ENCODE measurements at regions not wholly inside any gene's neighbourhood (a gene's known extent, or its start where the extent isn't known, plus 50 kb on each side); places are given as distances from the start of the nearest gene placed in this dataset.

GRCh38 chr14:84535976-84536375, 994.0 kb upstream of the FLRT2 start:
- no peak for TF ChIP-seq CTCF (IDR thresholded peaks at IDR 0.05; ENCODE audit: insufficient read depth, missing control alignments)
- DNase-seq (ENCODE audit: insufficient read length, low spot score) (no peak), FAIRE-seq (no peak)

DNA sequence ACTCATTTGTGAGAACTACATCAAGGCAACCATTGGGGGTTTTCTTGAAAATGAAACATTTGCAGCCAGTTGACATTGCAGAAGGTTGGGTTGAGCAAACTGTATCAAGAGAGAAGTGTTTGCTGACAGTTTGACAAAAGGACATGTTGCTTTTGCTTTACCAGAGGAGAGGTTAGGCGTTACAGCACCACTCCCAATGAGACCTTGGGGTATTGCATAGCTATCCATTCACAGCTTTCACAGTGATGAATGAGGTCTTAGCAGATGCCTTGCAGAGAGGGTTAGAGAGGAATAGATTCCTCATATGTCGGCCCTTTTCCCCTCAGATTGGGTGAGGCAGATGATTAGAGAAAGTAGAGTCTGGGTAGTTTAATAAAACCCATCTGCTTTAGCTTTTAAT, 988.9 kb upstream of the FLRT2 start:
- no peak for TF ChIP-seq CTCF (IDR thresholded peaks at IDR 0.05; ENCODE audit: insufficient read depth, missing control alignments)
- no peak for DNase-seq (ENCODE audit: insufficient read length, low spot score)
- FAIRE-seq = no peak

GRCh38 chr14:84543859-84544258, 986.1 kb upstream of the FLRT2 start:
- FAIRE-seq (no peak), DNase-seq (ENCODE audit: insufficient read length, low spot score) (no peak)
- TF ChIP-seq CTCF (IDR thresholded peaks at IDR 0.05; ENCODE audit: insufficient read depth, missing control alignments) = no peak

- TF ChIP-seq CTCF (IDR thresholded peaks at IDR 0.05; ENCODE audit: insufficient read depth, missing control alignments) = no peak
- FAIRE-seq (no peak), DNase-seq (ENCODE audit: insufficient read length, low spot score) (no peak)
These were observed 985.3 kb upstream of the FLRT2 start for GRCh38 chr14:84544486-84545131.

- no peak for TF ChIP-seq CTCF (IDR thresholded peaks at IDR 0.05; ENCODE audit: insufficient read depth, missing control alignments)
- FAIRE-seq (no peak), DNase-seq (ENCODE audit: insufficient read length, low spot score) (no peak)
These were observed 983.7 kb upstream of the FLRT2 start for GRCh38 chr14:84546236-84546635.

DNA sequence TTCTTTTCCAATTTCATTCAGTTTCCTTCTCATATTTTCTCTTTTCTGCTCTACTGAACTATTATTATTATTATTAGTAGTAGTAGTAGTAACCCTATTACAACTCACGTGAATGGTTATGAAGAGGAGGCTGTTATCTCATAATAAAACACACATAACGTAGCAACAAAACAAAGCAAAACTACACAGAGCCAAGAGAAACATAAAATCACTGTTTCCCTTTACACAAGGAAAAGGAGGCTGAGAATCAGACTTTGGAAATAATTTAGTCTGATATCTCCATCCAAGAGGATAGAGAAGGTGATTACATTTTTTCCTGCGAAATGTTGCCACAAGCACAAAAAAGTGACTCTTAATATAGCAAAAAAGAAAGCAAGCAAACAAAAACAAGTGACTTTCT, 975.8 kb upstream of the FLRT2 start:
- FAIRE-seq = no peak
- no peak for TF ChIP-seq CTCF (IDR thresholded peaks at IDR 0.05; ENCODE audit: insufficient read depth, missing control alignments)
- no peak for DNase-seq (ENCODE audit: insufficient read length, low spot score)

DNA sequence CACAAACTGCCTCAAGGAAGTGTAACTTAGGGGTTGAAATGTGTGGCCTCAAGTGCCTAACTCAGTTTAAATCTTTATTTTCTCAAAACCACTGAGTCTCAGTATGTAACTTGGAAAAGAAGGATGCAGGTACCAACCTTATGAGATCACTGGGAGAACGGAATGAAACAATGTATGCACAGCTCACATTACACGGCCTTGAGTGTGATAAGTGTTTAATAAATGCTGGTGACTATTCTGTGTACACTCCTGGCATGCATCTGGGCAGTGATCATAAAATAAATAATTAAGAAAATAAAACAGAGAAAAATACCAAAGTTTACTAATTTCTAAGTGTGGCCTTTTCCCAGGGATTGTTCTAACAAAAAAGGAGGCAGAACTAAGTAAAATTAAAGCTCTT, 974.5 kb upstream of the FLRT2 start:
- FAIRE-seq (no peak), DNase-seq (ENCODE audit: insufficient read length, low spot score) (no peak)
- TF ChIP-seq CTCF (IDR thresholded peaks at IDR 0.05; ENCODE audit: insufficient read depth, missing control alignments) = no peak
